Iris pigment epithelial cell (primary cell): ENCODE measurements at regions not wholly inside any gene's neighbourhood (a gene's known extent, or its start where the extent isn't known, plus 50 kb on each side); places are given as distances from the start of the nearest gene placed in this dataset.
A peak's percentile ranks its signal among the peaks of the same experiment; 100 is the strongest.
"Not testable (repeated sequence)": the region's sequence is repeated elsewhere in the genome, so short reads cannot be mapped to it uniquely, and the experiment has no call there.

Experiments used
- DNase-seq: peaks from one replicate; pipeline ENCODE4 v3.0.0-alpha.2; 2011; ENCODE audit warnings: low read depth

DNA sequence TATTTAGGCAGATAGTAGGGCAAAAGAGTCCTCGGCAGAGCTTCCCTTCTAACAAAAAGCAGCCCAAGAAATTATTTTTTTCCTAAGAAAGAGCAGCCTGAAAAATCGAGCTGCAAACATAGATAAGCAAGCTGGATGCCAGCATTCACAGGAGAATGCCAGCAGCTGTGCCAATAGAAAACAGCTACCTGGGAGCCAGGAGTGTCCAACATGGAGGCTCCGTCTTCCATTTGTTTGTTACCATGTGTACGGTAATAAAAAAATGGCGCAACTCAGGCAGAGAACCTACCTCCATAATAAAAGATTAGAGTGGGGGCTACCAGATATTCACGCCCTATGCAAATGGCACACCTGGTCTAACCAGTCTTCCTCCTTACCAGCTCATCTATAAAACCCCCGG lies 77.6 kb upstream of the IPO5 start:
- no peak for DNase-seq

DNA sequence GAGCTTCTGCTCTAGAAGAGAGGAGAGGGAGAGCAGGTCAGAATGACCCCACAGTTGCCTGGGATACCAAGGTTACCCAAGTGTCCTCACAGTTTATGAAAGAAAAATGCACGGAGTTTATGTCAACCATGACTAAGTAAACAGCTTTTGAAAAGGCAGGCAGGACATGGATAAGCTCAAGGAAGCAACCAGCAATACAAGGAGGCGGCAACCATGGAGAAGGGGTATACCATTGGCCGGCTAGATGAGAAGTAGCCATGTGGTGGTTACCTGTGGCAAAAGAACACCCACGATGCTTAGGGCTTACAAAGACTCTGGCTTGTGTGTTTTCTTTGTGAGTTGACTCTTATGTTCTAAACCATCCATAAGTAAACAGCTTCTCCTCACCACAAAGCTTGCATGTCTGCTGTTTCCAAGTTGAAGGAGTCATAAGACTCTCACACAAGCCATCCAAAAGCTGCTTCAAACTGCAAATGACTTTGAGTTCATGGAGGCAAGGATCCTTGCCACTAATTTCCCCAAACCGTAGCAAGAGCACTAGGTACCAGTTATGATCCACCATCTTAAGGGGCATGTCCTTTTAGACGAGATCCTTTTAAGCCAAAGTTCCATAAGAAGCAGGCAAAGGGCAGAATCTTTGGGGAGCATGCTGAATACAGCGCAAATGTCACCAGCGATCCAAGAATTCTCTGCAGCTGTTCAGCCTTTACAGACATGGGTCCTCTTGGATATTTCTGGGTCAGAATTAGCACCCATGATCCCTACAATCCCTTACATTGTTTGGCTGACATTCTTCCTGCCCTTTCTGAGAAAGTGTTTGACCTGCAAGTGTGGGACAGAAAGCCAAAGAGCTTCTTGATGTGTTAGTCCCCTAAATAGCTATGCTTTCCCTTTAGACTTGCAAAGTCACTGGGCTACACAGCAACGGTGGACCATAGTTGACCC lies 74.8 kb upstream of the IPO5 start:
- peak; percentile 25 for DNase-seq

GRCh38 chr13:97879646-97880310 lies 73.7 kb upstream of the IPO5 start:
- peak; percentile 89 for DNase-seq

DNA sequence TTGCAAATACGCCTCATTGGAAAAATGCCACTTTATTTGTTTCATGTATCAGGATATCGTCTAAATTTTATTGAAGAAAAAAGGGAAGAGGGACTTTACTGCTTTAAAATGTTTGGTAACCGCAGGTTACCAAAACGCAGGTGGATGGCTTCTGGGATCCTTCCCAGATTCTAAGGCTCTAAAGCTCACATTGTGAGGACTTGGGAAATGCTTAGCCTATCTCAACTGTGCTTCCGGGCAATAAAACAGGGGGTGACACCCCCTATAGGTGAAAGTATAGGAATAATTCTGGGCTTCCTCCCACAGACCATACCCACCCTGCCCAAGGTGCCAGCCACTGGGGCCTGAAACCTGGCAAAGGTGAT lies 73.2 kb upstream of the IPO5 start:
- DNase-seq, result no peak

GRCh38 chr13:97881556-97881955 lies 71.9 kb upstream of the IPO5 start:
- no peak for DNase-seq

- peak; percentile 62 for DNase-seq
These were observed 70.1 kb upstream of the IPO5 start for GRCh38 chr13:97883396-97883795.

GRCh38 chr13:97884707-97885468 lies 68.6 kb upstream of the IPO5 start:
- no peak for DNase-seq

GRCh38 chr13:97885641-97886040 lies 67.8 kb upstream of the IPO5 start:
- no peak for DNase-seq

DNA sequence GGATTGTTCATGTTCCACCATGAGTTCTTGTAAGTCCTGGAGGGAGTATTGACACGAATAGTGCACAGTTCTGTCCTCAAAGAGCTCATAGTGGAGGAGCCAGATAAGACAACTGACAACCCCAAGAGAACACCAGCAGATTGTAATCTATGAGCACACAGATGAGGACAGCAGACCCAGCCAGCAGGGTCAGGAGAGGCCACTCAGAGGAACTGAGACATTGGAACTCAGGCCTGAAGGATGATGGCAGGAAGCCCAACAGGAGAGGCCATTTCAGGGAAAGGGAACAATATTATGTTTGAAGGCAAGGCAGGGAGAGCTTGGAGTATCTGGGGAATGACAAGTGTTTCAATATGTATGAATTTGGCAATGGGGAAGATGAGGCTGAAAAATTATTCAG lies 63.7 kb upstream of the IPO5 start:
- DNase-seq, result peak; percentile 19

DNA sequence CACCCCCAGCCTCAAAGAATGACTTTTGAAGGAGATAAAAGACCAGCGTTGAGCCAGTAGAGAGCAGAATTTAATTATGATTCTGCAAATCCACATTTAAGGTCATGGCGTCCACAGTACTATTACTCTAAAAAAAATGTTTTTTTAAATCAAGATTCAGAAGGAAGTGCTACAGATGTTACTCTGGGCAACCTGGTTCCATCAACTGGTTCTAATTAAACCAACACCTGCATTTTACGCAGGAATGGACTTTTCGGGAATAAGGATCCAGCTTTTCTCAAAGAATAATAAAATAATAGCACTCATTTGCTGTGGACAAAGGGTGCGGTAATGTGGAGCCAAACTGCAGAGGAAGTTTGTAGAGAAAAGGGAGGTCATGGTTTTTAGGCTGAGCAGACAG lies 62.9 kb upstream of the IPO5 start:
- DNase-seq, result no peak

DNA sequence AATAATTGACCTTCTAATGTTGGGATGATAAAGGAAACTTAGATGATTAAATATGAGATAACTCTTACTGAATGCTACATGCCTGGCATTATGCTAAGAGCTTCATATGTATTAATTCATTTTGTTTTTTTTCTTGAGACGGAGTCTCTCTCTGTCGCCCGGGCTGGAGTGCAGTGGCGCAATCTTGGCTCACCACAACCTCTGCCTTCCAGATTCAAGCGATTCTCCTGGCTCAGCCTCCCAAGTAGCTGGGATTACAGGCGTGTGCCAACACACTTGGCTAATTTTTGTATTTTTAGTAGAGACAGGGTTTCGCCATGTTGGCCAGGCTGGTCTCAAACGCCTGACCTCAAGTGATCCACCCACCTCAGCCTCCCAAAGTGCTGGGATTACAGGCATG lies 61.5 kb upstream of the IPO5 start:
- DNase-seq, result not testable (repeated sequence)

DNA sequence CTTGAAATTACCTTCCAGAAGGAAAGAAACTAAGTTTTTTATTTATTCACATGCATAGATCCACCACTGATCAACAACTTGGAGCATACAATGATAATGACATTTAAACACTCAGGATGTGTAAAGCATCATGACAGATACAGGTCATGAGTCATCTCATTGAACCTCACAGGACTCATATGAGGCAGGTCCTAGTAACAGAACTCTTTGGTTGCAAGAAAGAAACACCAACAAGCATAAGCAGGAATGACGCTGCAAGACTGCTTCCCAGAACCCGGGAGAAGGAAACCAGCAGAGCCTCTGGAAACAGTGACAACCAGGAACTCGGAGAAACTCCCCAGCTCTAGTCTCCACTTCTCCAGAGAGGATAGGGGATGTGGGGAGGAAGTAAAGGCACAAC lies 60.8 kb upstream of the IPO5 start:
- peak; percentile 67 for DNase-seq

DNA sequence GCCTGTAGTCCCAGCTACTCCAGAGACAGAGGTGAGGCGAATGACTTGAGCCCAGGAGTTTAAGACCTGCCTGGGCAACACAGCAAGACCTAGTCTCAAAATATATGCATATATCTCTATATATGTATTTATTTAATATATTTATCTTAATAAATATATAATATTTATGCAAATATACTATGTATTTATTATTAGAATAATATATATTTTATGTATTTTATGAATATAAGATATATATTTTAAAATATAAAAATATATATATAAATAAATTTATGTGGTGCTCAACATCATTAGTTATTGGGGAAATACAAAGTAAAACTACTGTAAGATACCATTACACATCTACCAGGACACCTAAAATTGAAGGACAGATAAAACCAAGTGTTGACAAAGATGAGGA lies 58.1 kb upstream of the IPO5 start:
- DNase-seq, result no peak

DNA sequence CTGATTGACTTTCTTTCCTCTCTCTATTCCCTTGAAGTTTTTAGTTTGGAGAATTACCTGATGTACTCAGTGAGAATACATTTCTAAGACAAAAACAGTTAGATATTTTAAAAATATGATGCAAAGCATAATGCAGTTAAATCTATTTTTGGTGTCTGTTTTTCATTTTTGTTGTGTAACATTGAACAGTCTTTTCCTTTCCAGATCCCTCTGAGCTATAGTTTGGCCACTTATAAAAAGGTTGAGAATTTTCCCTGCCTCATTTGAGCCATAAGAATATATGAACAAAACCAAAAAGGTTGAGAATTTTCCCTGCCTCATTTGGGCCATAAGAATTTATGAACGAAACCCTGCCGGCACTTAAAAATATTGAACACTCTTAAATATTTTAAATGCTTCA lies 57.0 kb upstream of the IPO5 start:
- no peak for DNase-seq

DNA sequence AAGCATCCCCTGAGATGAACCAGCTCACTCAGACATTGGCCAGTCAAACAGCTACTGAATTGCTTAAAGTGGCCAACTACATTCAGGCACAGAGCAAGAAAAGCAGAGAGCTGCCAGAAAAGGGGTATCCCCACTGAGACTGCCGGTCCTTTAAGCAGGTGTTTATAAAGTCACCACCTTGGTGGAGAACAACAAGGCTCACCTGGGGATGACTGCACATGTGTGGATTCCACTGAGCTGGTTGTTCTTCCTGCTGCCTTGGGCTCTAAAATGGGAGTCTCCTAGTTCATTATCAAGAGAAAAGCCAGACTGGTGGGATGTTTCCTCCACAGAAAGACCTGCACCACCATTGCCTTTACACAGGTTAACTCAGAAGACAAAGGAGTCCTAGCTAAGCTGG lies 51.8 kb upstream of the IPO5 start:
- no peak for DNase-seq
